Limb (tissue), 2 donors: ENCODE measurements at regions not wholly inside any gene's neighbourhood (a gene's known extent, or its start where the extent isn't known, plus 50 kb on each side); places are given as distances from the start of the nearest gene placed in this dataset.
A peak's percentile ranks its signal among the peaks of the same experiment; 100 is the strongest.

ENCODE experiments used
- DNase-seq, 2 donors: peaks; one replicate each; pipeline ENCODE4 v3.0.0-alpha.2; 2016; ENCODE audit errors: extremely low spot score in 2 of 2

GRCh38 chr10:4208499-4208898 is 423.5 kb upstream of the KLF6 start:
- no peak for DNase-seq

DNA sequence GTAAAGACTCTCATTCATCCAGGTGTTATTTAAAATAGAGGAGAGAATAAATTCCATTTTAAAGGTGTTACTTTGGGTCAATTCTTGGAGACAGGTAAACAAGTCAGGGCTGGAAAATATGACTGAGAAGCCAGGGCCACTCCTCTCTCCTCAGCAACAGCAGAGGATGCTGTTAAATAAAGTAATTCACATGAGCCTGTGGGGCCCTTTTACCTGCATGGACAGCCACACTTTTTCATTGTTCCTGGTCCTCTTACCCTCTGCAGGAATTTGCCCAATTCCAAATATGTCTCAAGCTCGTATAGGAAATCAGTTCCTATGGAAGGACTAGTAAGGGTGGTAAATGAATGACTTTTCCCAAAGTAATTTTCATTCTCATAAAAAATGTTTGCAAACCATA is 420.1 kb upstream of the KLF6 start:
- DNase-seq, result no peak

DNA sequence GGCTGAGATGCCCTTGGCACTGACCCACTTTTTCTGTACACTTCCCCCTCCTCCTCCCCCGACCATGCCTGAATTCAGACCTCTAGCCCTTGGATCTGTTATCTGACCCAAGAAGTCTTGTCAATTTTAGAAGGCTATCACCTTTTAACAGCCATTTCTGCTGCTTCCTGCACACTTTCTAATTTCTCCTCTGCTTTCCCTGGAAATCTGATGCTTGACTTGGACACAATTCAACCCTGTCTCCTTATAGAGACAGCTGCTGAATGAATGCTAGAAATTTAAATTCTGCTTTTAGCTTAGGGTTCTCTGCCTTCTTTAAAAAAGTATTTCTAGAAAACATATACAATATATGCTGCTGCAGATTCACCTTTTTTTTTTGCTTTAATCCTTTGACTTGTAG is 417.9 kb upstream of the KLF6 start:
- no peak for DNase-seq

- no peak for DNase-seq
Measured at GRCh38 chr10:4201866-4202825, 417.1 kb upstream of the KLF6 start.

DNA sequence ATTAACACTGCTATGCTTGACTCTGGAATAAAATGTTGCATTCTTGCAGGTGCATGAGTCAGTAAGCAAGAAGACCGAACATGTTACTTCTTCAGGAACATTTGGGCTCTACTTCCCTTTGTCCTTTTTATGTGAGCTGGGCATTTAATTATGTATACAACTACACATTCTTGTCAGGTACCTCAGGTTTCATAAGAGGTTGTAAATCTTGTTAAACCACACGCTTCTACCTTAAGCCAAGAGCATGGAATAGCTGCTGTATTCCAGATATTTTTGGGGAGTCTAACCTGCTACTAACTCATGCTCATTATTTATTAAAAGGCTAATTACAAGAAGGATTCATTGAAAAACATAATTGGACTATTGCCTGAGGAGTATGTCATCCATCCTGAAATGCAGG is 414.2 kb upstream of the KLF6 start:
- no peak for DNase-seq

DNA sequence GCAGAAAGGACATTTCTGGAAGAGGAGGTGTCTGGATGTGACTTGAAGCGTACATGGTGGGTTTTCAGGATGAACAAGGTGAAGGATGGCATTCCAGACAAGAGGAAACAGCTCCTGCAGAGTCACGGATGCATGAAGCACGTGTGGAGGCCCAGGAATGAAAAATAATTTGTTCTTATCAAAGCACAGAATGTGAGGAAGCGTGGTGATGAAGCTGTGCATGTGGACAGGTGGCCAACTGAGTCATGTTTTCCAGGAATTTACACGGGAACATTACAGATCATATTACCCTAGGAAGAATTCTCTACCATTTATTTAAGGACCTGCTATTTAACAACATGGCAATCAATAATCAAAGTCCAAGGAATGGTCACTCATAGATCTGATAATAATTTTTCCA is 413.2 kb upstream of the KLF6 start:
- DNase-seq, result no peak

DNA sequence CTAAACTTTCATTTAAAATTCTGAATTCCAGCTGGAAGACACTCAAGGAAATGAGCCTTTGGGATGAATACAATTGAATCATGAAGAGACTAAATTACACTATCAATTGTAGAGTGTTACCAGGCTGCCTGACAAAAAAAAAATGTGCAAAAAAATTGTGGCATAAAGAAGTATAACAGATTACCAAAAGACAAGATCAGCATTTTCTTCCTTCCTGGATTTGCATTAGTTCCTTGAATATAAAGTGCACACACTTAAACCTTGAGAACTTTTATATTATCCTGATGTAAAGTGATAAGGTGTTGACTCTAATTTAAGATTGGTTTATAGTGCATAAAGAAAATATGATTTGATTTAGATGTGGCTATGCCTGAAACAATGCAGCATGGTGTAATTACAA is 412.7 kb upstream of the KLF6 start:
- no peak for DNase-seq

GRCh38 chr10:4196771-4197390 is 411.9 kb upstream of the KLF6 start:
- no peak for DNase-seq

GRCh38 chr10:4196183-4196582 is 411.2 kb upstream of the KLF6 start:
- DNase-seq, result no peak

GRCh38 chr10:4195213-4195612 is 410.2 kb upstream of the KLF6 start:
- no peak for DNase-seq

- DNase-seq, result no peak
Measured at GRCh38 chr10:4194231-4194630, 409.2 kb upstream of the KLF6 start.

GRCh38 chr10:4191894-4192293 is 406.9 kb upstream of the KLF6 start:
- no peak for DNase-seq

GRCh38 chr10:4191354-4191753 is 406.3 kb upstream of the KLF6 start:
- DNase-seq, result no peak

DNA sequence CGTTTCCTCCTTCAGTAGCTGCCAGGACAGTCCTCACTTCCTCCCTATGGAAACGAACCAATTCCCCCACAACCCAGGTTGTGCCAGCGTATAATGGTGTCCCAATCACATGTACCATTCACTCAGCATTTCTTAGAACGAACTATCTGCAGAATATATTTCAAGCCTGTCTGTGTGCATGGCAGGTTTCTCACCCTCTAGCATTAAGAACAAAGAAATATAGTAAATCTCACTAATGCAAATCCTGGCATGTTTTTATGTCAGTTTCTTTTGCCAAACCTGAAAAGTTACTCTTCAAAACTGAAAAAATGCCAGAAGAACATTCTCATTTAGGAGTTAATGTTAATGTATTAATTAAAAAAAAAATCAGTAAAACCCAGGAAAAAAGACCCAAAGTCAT is 405.9 kb upstream of the KLF6 start:
- DNase-seq, result no peak

- peak in 1 of 2 donors; percentile 62 for DNase-seq
Measured at GRCh38 chr10:4189281-4189680, 404.3 kb upstream of the KLF6 start.

GRCh38 chr10:4188406-4188805 is 403.4 kb upstream of the KLF6 start:
- DNase-seq, result no peak

- DNase-seq, result no peak
Measured at GRCh38 chr10:4186849-4187540, 402.0 kb upstream of the KLF6 start.

- no peak for DNase-seq
Measured at GRCh38 chr10:4183761-4184261, 398.8 kb upstream of the KLF6 start.

DNA sequence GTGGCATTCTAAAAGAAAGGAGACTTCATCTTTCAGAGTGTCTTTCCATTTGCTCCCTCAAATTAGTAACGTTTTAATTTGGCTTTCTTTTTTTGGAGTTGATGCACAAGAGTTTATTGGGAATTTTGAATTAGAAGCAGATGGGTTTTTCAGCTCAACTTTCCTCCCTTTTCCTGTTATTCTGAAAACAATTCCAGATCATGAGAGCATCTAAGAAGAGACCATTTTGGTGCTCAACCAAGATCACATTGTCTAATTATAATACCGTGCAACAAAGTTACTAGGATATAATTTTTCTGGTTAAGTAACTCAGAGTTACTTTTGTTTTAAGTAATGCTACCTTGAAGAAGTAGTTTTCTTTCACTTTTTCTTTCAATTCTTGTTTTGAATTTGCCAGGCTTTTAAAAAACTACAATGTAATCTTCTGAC is 396.6 kb upstream of the KLF6 start:
- no peak for DNase-seq

DNA sequence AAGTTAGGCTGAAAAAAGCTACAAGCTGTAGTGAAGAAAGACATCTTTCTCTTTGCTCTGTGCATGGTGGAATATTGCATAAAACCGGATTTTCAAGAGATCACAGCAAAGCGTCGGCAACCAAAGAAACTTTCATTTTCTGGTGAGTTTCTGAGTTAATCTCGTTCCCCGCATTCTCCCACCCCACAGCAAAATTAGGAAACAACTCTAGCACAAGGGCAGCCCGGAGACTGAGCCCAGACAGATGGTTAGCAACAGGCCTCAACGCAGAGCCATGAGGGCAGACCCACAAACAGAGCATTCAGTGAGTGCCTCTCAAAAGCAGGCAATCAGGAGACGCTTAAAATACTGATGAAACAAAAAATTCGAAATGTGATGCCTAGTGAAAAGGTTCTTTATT is 396.1 kb upstream of the KLF6 start:
- DNase-seq, result no peak

- no peak for DNase-seq
Measured at GRCh38 chr10:4177791-4178190, 392.8 kb upstream of the KLF6 start.
